ENCODE measurements at regions not wholly inside any gene's neighbourhood (a gene's known extent, or its start where the extent isn't known, plus 50 kb on each side); places are given as distances from the start of the nearest gene placed in this dataset.

DNA sequence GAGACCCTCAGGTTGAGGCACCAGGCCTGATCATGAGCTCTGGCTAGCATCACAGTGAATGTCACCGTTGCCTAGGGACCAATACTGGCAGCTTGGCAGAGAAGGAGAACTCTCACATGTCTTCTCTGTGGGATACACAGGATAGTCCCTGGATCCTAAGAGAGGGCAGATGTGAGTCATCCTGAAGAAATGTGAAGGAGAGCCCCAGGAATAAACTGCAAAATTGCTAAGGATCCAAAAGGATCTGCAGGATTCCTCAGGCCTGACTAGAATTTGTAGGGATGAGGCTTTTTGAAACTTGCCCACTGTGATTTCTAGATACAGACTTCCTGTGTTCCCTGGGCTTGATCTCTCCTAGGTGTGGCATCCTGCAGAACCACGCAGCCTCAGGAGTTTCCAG lies 785.9 kb upstream of the TSPY4 start (continued):
- no peak for TF ChIP-seq ELF1 (CRISPR knock-in tag; IDR thresholded peaks at IDR 0.05)
- TF ChIP-seq HOXA9 (CRISPR knock-in tag; IDR thresholded peaks at IDR 0.05; ENCODE audit: borderline replicate concordance), result no peak

DNA sequence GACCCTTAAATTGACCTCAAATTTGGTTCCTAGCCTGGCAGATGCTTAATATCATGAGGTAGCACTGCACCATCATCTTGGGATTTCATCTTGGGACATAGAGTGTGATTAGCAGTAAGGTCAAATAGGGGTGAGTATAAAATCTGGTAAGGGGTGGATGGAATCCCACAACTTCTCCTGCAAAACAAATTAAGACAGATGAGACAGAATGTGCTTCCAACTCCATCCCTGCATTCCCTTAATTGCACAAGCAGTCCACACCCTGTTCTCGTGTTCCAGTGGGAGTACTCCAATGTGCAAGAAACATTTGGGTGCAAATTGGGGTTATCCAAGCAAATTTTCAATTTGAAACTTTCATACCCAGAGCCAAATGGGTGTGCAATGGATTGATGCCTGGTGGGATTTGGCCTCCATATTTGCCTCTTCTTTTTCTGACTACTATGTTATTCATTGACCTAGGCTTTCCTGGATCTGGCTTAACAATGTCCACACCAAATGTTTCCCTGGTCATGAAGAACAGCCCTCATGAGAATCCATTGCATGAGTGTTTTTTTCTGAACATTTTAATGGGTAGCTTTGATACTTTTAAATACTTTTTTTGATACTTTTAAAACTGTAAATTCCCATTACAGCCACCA lies 785.0 kb upstream of the TSPY4 start:
- Histone ChIP-seq H3K9me3 (ENCODE audit: low read length) (peaks cover 39% of the 10 kb centered on the region), H2AFZ (ENCODE audit: low read length) (no peak overlapping the region), H4K20me1 (ENCODE audit: insufficient read depth, low read length) (no peaks in the 10 kb centered on the region), H3K4me1 (ENCODE audit: insufficient read depth, low read length) (no peaks in the 10 kb centered on the region), H3K9ac (ENCODE audit: insufficient read depth, low read depth, low read length) (no peak overlapping the region), H3K4me2 (ENCODE audit: low read depth, low read length) (no peak overlapping the region), H3K27me3 (ENCODE audit: control insufficient read depth in 1 of 2, insufficient read depth in 2 of 2, low read length in 2 of 2) (no peaks in the 10 kb centered on the region), H3K27ac (ENCODE audit: extremely low read length, insufficient read depth, low read length) (no peak overlapping the region), H3K36me3 (replicated peaks in 1 of 2; ENCODE audit: control insufficient read depth in 1 of 2, insufficient read depth in 2 of 2, low read length in 2 of 2) (no peaks in the 10 kb centered on the region), H3K4me3 (replicated peaks in 1 of 3; ENCODE audit: insufficient read depth in 1 of 3, low read depth in 2 of 3, low read length in 3 of 3) (no peak overlapping the region), H3K79me2 (ENCODE audit: insufficient read depth, low read length) (no peaks in the 10 kb centered on the region)
- ATAC-seq (no peak), DNase-seq (ENCODE audit: low spot score) (no peak), FAIRE-seq (no peak)
- ChIA-PET CTCF (ENCODE audit: low intra/inter-chr PET ratio, low total read pairs) (no interaction called here), POLR2A (no interaction called here)
- TF ChIP-seq KMT2A (CRISPR knock-in tag; IDR thresholded peaks at IDR 0.05) (no peak), ZSCAN12 (CRISPR knock-in tag; IDR thresholded peaks at IDR 0.05) (no peak)
- in situ Hi-C loops (cut with HindIII; ENCODE audit: extremely low pct_ligation_motif_present, low pct_unique_long_range_greater_than_20kb) (no loop called here), intact Hi-C loops (cut with micrococcal nuclease; ENCODE audit: unreplicated experiment) (no loop called here)
- no CpG with 5 or more reads among the region's 1 CpG for WGBS (ENCODE audit: low lambda C conversion rate)
- BruUV-seq (replicated peaks), result no TSS peak

DNA sequence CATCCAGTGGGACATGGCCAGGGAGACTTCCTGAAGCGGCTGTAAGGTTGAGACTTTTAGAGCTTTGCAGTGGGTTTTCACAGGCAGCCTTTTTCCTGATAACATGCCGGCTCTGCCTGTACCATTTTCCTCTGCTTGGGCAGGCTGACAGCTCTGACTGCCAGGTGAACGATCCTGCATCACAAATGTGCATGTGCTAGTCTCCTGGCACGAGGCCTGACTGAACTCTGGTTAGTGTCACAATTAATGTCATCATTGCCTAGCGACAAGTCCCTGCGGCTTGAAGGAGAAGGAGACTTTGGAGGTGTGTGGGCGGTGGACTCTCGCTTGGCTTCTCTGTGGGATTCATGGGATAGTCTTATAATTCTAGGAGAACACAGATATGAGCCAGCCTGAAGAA lies 783.6 kb upstream of the TSPY4 start:
- Histone ChIP-seq H3K36me3 (replicated peaks in 1 of 2; ENCODE audit: control insufficient read depth in 1 of 2, insufficient read depth in 2 of 2, low read length in 2 of 2) (no peaks in the 10 kb centered on the region), H3K79me2 (ENCODE audit: insufficient read depth, low read length) (no peaks in the 10 kb centered on the region), H3K27me3 (ENCODE audit: control insufficient read depth in 1 of 2, insufficient read depth in 2 of 2, low read length in 2 of 2) (no peaks in the 10 kb centered on the region), H3K27ac (ENCODE audit: extremely low read length, insufficient read depth, low read length) (no peak overlapping the region), H3K4me1 (ENCODE audit: insufficient read depth, low read length) (no peaks in the 10 kb centered on the region), H4K20me1 (ENCODE audit: insufficient read depth, low read length) (no peaks in the 10 kb centered on the region), H3K4me3 (replicated peaks in 1 of 3; ENCODE audit: insufficient read depth in 1 of 3, low read depth in 2 of 3, low read length in 3 of 3) (no peak overlapping the region), H3K9me3 (ENCODE audit: low read length) (peaks cover 35% of the 10 kb centered on the region), H2AFZ (ENCODE audit: low read length) (no peak overlapping the region), H3K4me2 (ENCODE audit: low read depth, low read length) (no peak overlapping the region), H3K9ac (ENCODE audit: insufficient read depth, low read depth, low read length) (no peak overlapping the region)
- POLR2A ChIA-PET, result no interaction called here
- in situ Hi-C loops (cut with HindIII; ENCODE audit: extremely low pct_ligation_motif_present, low pct_unique_long_range_greater_than_20kb) (no loop called here), intact Hi-C loops (cut with micrococcal nuclease; ENCODE audit: unreplicated experiment) (no loop called here)
- CTCF ChIA-PET (ENCODE audit: low intra/inter-chr PET ratio, low total read pairs), result no interaction called here
- FAIRE-seq (no peak), ATAC-seq (no peak), DNase-seq (ENCODE audit: low spot score) (no peak)
- 89% methylated on average over 4 of the region's 8 CpGs for WGBS (ENCODE audit: low lambda C conversion rate)
- BruUV-seq (replicated peaks), result no TSS peak
- TF ChIP-seq RBAK (CRISPR knock-in tag; IDR thresholded peaks at IDR 0.05), result no peak
- no peak for TF ChIP-seq REXO4 (CRISPR knock-in tag; IDR thresholded peaks at IDR 0.05; ENCODE audit: borderline replicate concordance)
- TF ChIP-seq HDAC1 (CRISPR knock-in tag; IDR thresholded peaks at IDR 0.05), result no peak
- TF ChIP-seq, protein P1, sequence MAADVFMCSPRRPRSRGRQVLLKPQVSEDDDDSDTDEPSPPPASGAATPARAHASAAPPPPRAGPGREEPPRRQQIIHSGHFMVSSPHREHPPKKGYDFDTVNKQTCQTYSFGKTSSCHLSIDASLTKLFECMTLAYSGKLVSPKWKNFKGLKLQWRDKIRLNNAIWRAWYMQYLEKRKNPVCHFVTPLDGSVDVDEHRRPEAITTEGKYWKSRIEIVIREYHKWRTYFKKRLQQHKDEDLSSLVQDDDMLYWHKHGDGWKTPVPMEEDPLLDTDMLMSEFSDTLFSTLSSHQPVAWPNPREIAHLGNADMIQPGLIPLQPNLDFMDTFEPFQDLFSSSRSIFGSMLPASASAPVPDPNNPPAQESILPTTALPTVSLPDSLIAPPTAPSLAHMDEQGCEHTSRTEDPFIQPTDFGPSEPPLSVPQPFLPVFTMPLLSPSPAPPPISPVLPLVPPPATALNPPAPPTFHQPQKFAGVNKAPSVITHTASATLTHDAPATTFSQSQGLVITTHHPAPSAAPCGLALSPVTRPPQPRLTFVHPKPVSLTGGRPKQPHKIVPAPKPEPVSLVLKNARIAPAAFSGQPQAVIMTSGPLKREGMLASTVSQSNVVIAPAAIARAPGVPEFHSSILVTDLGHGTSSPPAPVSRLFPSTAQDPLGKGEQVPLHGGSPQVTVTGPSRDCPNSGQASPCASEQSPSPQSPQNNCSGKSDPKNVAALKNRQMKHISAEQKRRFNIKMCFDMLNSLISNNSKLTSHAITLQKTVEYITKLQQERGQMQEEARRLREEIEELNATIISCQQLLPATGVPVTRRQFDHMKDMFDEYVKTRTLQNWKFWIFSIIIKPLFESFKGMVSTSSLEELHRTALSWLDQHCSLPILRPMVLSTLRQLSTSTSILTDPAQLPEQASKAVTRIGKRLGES (CRISPR knock-in tag; IDR thresholded peaks at IDR 0.05; ENCODE audit: borderline replicate concordance), result no peak
- TF ChIP-seq ZBTB20 (CRISPR knock-in tag; IDR thresholded peaks at IDR 0.05; ENCODE audit: borderline replicate concordance, low read depth), result no peak
- TF ChIP-seq ZNF773 (CRISPR knock-in tag; IDR thresholded peaks at IDR 0.05; ENCODE audit: borderline replicate concordance), result no peak
- TF ChIP-seq KLF16 (CRISPR knock-in tag; IDR thresholded peaks at IDR 0.05), result no peak
- TF ChIP-seq THAP11 (CRISPR knock-in tag; IDR thresholded peaks at IDR 0.05), result no peak
- TF ChIP-seq ZNF850 (CRISPR knock-in tag; conservative IDR thresholded peaks at IDR 0.05), result no peak
- TF ChIP-seq ZNF780A (CRISPR knock-in tag; IDR thresholded peaks at IDR 0.05), result no peak
- TF ChIP-seq ZMYM3 (CRISPR knock-in tag; IDR thresholded peaks at IDR 0.05), result no peak
- TF ChIP-seq SMAD1 (CRISPR knock-in tag; IDR thresholded peaks at IDR 0.05; ENCODE audit: borderline replicate concordance, low read depth), result no peak
- no peak for TF ChIP-seq HHEX (CRISPR knock-in tag; IDR thresholded peaks at IDR 0.05)

Measured in HepG2 (cell line).